ENCODE measurements at regions not wholly inside any gene's neighbourhood (a gene's known extent, or its start where the extent isn't known, plus 50 kb on each side); places are given as distances from the start of the nearest gene placed in this dataset.

DNA sequence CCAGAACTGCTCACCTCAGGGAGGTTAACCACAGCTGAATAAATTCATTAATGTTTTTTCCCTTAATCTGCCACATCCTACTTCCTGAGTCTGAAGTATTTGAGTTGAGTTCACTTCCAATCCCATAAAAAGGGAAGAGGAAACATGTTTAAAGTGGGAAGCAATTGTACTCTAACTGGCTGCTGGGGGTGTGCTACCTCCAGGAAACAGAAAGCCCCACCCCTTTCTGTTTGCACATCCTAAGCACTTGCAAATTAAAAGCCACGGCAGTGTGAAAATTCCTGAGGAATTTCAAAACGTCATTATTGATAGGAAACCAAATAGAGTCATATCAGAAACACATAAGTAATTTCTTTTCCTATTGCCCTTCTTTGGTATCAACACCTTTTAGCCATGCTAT lies 307.0 kb upstream of the NR5A2 start:
- TF ChIP-seq, protein P1, sequence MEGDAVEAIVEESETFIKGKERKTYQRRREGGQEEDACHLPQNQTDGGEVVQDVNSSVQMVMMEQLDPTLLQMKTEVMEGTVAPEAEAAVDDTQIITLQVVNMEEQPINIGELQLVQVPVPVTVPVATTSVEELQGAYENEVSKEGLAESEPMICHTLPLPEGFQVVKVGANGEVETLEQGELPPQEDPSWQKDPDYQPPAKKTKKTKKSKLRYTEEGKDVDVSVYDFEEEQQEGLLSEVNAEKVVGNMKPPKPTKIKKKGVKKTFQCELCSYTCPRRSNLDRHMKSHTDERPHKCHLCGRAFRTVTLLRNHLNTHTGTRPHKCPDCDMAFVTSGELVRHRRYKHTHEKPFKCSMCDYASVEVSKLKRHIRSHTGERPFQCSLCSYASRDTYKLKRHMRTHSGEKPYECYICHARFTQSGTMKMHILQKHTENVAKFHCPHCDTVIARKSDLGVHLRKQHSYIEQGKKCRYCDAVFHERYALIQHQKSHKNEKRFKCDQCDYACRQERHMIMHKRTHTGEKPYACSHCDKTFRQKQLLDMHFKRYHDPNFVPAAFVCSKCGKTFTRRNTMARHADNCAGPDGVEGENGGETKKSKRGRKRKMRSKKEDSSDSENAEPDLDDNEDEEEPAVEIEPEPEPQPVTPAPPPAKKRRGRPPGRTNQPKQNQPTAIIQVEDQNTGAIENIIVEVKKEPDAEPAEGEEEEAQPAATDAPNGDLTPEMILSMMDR (IDR thresholded peaks at IDR 0.05; ENCODE audit: insufficient read depth, low read depth, low read length): no peak
- TF ChIP-seq EZH2 (IDR thresholded peaks at IDR 0.05; ENCODE audit: insufficient read depth, low read length): no peak

All from astrocyte (in vitro differentiated cells and primary cell).